Gastroesophageal sphincter (tissue), 4 donors: ENCODE measurements at regions not wholly inside any gene's neighbourhood (a gene's known extent, or its start where the extent isn't known, plus 50 kb on each side); places are given as distances from the start of the nearest gene placed in this dataset.

Experiments
- ATAC-seq: fragments of 150-250 bp; one replicate; pipeline ENCODE4 v1.9.1; 2016; ENCODE audit warnings: mild to moderate bottlenecking, moderate library complexity
- H3K27ac ChIP-seq, 4 donors: fragments of 200-600 bp; sonication (generic) in 3 of 4; 1 replicate in 3 of 4; 2 replicates in 1 of 4; pipeline ENCODE4 v1.5.1; 2016 to 2019
- H3K27me3 ChIP-seq: fragments of 200-600 bp; sonication (generic); one replicate; pipeline ENCODE4 v1.5.1; 2019
- H3K36me3 ChIP-seq, 2 donors: fragments of 200-600 bp; sonication (generic); one replicate each; pipeline ENCODE4 v1.5.1; 2019; ENCODE audit warnings: control low read depth in 1 of 2
- H3K4me1 ChIP-seq, 3 donors: fragments of 200-600 bp; sonication (generic); 1 replicate in 2 of 3; 2 replicates in 1 of 3; pipeline ENCODE4 v1.5.1; 2016 to 2019; ENCODE audit warnings: control low read depth in 2 of 3
- H3K4me3 ChIP-seq, 2 donors: fragments of 200-600 bp; sonication (generic); one replicate each; pipeline ENCODE4 v1.5.1; 2019; ENCODE audit warnings: mild to moderate bottlenecking in 1 of 2, moderate library complexity in 1 of 2
- H3K9me3 ChIP-seq, 3 donors: fragments of 200-600 bp; sonication (generic); one replicate each; pipeline ENCODE4 v1.5.1; 2017 to 2019; ENCODE audit warnings: control low read depth in 2 of 3
- CTCF ChIP-seq, 4 experiments: fragments of 200-600 bp in 2 of 4; fragments of 450-650 bp in 2 of 4; sonication (generic) in 1 of 4; IDR thresholded peaks; one replicate each; pipeline ENCODE4 v1.5.1; 2017 to 2019; ENCODE audit warnings: antibody characterized with exemption in 4 of 4, mild to moderate bottlenecking in 2 of 4, moderate library complexity in 2 of 4
- EP300 ChIP-seq: sonication (generic); formaldehyde crosslinking; IDR thresholded peaks from one replicate; pipeline ENCODE4 v1.6.1; 2017; ENCODE audit warnings: antibody characterized with exemption, mild to moderate bottlenecking
- POLR2A ChIP-seq, 2 donors: fragments of 450-650 bp; IDR thresholded peaks; one replicate each; pipeline ENCODE4 v1.6.1; 2017; ENCODE audit warnings: antibody characterized with exemption in 2 of 2, mild to moderate bottlenecking in 2 of 2, moderate library complexity in 1 of 2
- POLR2AphosphoS5 ChIP-seq: sonication (generic); formaldehyde crosslinking; IDR thresholded peaks from one replicate; pipeline ENCODE4 v1.6.1; 2017; ENCODE audit warnings: antibody characterized with exemption
- WGBS, 2 donors: methylation state at CpG; one replicate each; pipeline ENCODE4 v1.1.5; 2018; ENCODE audit warnings: low coverage in 1 of 2; 5-methylcytosine and 5-hydroxymethylcytosine counted together

GRCh38 chr12:68403711-68404110, 71.5 kb upstream of the MDM1 start:
- Histone ChIP-seq H3K4me3 (no peak overlapping the region), H3K9me3 (no peaks in the 10 kb centered on the region), H3K36me3 (no peaks in the 10 kb centered on the region), H3K27ac (no peak overlapping the region), H3K4me1 (peaks cover 9 to 37% (median 20%) of the 10 kb centered on the region in 3 donors), H3K27me3 (no peaks in the 10 kb centered on the region)
- ATAC-seq, result no peak
- TF ChIP-seq POLR2AphosphoS5, result no peak
- TF ChIP-seq EP300, result no peak
- TF ChIP-seq POLR2A (IDR thresholded peaks at IDR 0.05), result no peak

- Histone ChIP-seq H3K27me3 (no peaks in the 10 kb centered on the region), H3K36me3 (no peaks in the 10 kb centered on the region), H3K4me3 (no peak overlapping the region), H3K27ac (peak overlapping the region in 3 of 4 donors; percentile 73 to 88 (median 77)), H3K9me3 (no peaks in the 10 kb centered on the region), H3K4me1 (peaks cover 9 to 37% (median 20%) of the 10 kb centered on the region in 3 donors)
- ATAC-seq, result peak; percentile 32
- no peak for TF ChIP-seq EP300
- peak; percentile 41 for TF ChIP-seq POLR2AphosphoS5
- no peak for TF ChIP-seq CTCF (IDR thresholded peaks at IDR 0.05)
- TF ChIP-seq POLR2A (IDR thresholded peaks at IDR 0.05), result no peak
Measured at GRCh38 chr12:68405343-68405781, 73.2 kb upstream of the MDM1 start.

- H3K4me3 ChIP-seq, result no peak overlapping the region
- H3K4me1 ChIP-seq, result peaks cover 9 to 37% (median 20%) of the 10 kb centered on the region in 3 donors
- 0 to 2% methylated on average over 5 of the region's 5 CpGs for WGBS, 2 donors
- H3K27me3 ChIP-seq, result no peaks in the 10 kb centered on the region
- peak overlapping the region in 3 of 4 donors; percentile 73 to 88 (median 77) for H3K27ac ChIP-seq
- H3K36me3 ChIP-seq, result no peaks in the 10 kb centered on the region
- peak; percentile 94 for TF ChIP-seq POLR2AphosphoS5
- TF ChIP-seq POLR2A (IDR thresholded peaks at IDR 0.05), result no peak
- TF ChIP-seq CTCF (IDR thresholded peaks at IDR 0.05), result peak in 3 of 4 experiments; percentile 32 to 55 (median 55)
- TF ChIP-seq EP300, result no peak
- H3K9me3 ChIP-seq, result no peaks in the 10 kb centered on the region
- ATAC-seq, result peak; percentile 96
Measured at GRCh38 chr12:68406134-68406576, 74.0 kb upstream of the MDM1 start.

- ATAC-seq, result no peak
- Histone ChIP-seq H3K27ac (peak overlapping the region in 3 of 4 donors; percentile 73 to 88 (median 77)), H3K9me3 (no peaks in the 10 kb centered on the region), H3K4me3 (no peak overlapping the region), H3K36me3 (no peaks in the 10 kb centered on the region), H3K4me1 (peaks cover 9 to 37% (median 20%) of the 10 kb centered on the region in 3 donors), H3K27me3 (no peaks in the 10 kb centered on the region)
- no peak for TF ChIP-seq POLR2A (IDR thresholded peaks at IDR 0.05)
- no peak for TF ChIP-seq CTCF (IDR thresholded peaks at IDR 0.05)
- TF ChIP-seq EP300, result no peak
- TF ChIP-seq POLR2AphosphoS5, result no peak
- 74 to 83% methylated on average over 4 of the region's 4 CpGs for WGBS, 2 donors
Measured at GRCh38 chr12:68406911-68407310, 74.7 kb upstream of the MDM1 start.

- no peak overlapping the region for H3K27ac ChIP-seq
- 81 to 86% methylated on average over 10 to 11 of the region's 11 CpGs for WGBS, 2 donors
- H3K27me3 ChIP-seq, result no peaks in the 10 kb centered on the region
- no peaks in the 10 kb centered on the region for H3K36me3 ChIP-seq
- H3K9me3 ChIP-seq, result no peaks in the 10 kb centered on the region
- no peak for ATAC-seq
- no peak overlapping the region for H3K4me3 ChIP-seq
- no peak for TF ChIP-seq CTCF (IDR thresholded peaks at IDR 0.05)
- no peak for TF ChIP-seq POLR2AphosphoS5
- TF ChIP-seq EP300, result no peak
- no peak for TF ChIP-seq POLR2A (IDR thresholded peaks at IDR 0.05)
- H3K4me1 ChIP-seq, result peaks cover 5 to 23% (median 13%) of the 10 kb centered on the region in 3 donors
Measured at GRCh38 chr12:68410018-68410660, 78.0 kb upstream of the MDM1 start.
